Mesothelial cell of epicardium (in vitro differentiated cells): ENCODE measurements at regions not wholly inside any gene's neighbourhood (a gene's known extent, or its start where the extent isn't known, plus 50 kb on each side); places are given as distances from the start of the nearest gene placed in this dataset.

ENCODE experiments used
- DNase-seq, 2 experiments: peaks; one replicate each; pipeline ENCODE4 v3.0.0; 2021; ENCODE audit warnings: low spot score in 2 of 2; ENCODE audit not compliant: unreplicated experiment in 2 of 2
- H3K27ac Mint-ChIP-seq: 2 replicates; pipeline ENCODE4 v1.8.0; 2021; ENCODE audit warnings: mixed read lengths
- H3K27me3 Mint-ChIP-seq: 2 replicates; pipeline ENCODE4 v1.8.0; 2021; ENCODE audit warnings: low read depth, mixed read lengths
- H3K36me3 Mint-ChIP-seq: 2 replicates; pipeline ENCODE4 v1.8.0; 2021; ENCODE audit warnings: mixed read lengths
- H3K4me1 Mint-ChIP-seq: 2 replicates; pipeline ENCODE4 v1.8.0; 2021; ENCODE audit warnings: mixed read lengths
- H3K4me3 Mint-ChIP-seq: 2 replicates; pipeline ENCODE4 v1.8.0; 2021; ENCODE audit warnings: mild to moderate bottlenecking, moderate library complexity, mixed read lengths
- H3K9me3 Mint-ChIP-seq: 2 replicates; pipeline ENCODE4 v1.8.0; 2021; ENCODE audit warnings: mixed read lengths
- CTCF ChIP-seq: fragments of 200-600 bp; sonication (generic); IDR thresholded peaks from one replicate; pipeline ENCODE4 v1.5.0; 2021; ENCODE audit warnings: antibody characterized with exemption; ENCODE audit not compliant: unreplicated experiment

GRCh38 chr3:15924914-15925313, 127.1 kb upstream of the ANKRD28 start:
- Mint-ChIP-seq H3K27me3 (peaks cover 2% of the 10 kb centered on the region), H3K4me1 (no peaks in the 10 kb centered on the region), H3K27ac (no peak overlapping the region), H3K9me3 (no peaks in the 10 kb centered on the region), H3K4me3 (no peak overlapping the region), H3K36me3 (no peaks in the 10 kb centered on the region)
- DNase-seq: no peak
- TF ChIP-seq CTCF: no peak

- no peaks in the 10 kb centered on the region for H3K36me3 Mint-ChIP-seq
- TF ChIP-seq CTCF: no peak
- no peaks in the 10 kb centered on the region for H3K4me1 Mint-ChIP-seq
- no peak overlapping the region for H3K27ac Mint-ChIP-seq
- DNase-seq: no peak
- H3K4me3 Mint-ChIP-seq: no peak overlapping the region
- H3K9me3 Mint-ChIP-seq: no peaks in the 10 kb centered on the region
- H3K27me3 Mint-ChIP-seq: peaks cover 2% of the 10 kb centered on the region
Measured at GRCh38 chr3:15926871-15927270, 129.1 kb upstream of the ANKRD28 start.

GRCh38 chr3:15927969-15928368, 130.2 kb upstream of the ANKRD28 start:
- Mint-ChIP-seq H3K36me3 (no peaks in the 10 kb centered on the region), H3K27me3 (peaks cover 2% of the 10 kb centered on the region), H3K4me1 (no peaks in the 10 kb centered on the region), H3K4me3 (no peak overlapping the region), H3K27ac (no peak overlapping the region), H3K9me3 (no peaks in the 10 kb centered on the region)
- DNase-seq: no peak
- TF ChIP-seq CTCF: no peak

- DNase-seq: no peak
- no peak overlapping the region for H3K27ac Mint-ChIP-seq
- no peak for TF ChIP-seq CTCF
- H3K36me3 Mint-ChIP-seq: no peaks in the 10 kb centered on the region
- no peaks in the 10 kb centered on the region for H3K4me1 Mint-ChIP-seq
- no peaks in the 10 kb centered on the region for H3K9me3 Mint-ChIP-seq
- no peak overlapping the region for H3K4me3 Mint-ChIP-seq
- peaks cover 2% of the 10 kb centered on the region for H3K27me3 Mint-ChIP-seq
Measured at GRCh38 chr3:15929944-15930571, 132.3 kb upstream of the ANKRD28 start.

- no peak overlapping the region for H3K4me3 Mint-ChIP-seq
- no peaks in the 10 kb centered on the region for H3K9me3 Mint-ChIP-seq
- H3K4me1 Mint-ChIP-seq: no peaks in the 10 kb centered on the region
- peaks cover 2% of the 10 kb centered on the region for H3K27me3 Mint-ChIP-seq
- no peak for TF ChIP-seq CTCF
- H3K27ac Mint-ChIP-seq: no peak overlapping the region
- no peaks in the 10 kb centered on the region for H3K36me3 Mint-ChIP-seq
- DNase-seq: no peak
Measured at GRCh38 chr3:15932348-15933300, 134.8 kb upstream of the ANKRD28 start.
